ENCODE measurements at regions not wholly inside any gene's neighbourhood (a gene's known extent, or its start where the extent isn't known, plus 50 kb on each side); places are given as distances from the start of the nearest gene placed in this dataset.
"Not testable (repeated sequence)": the region's sequence is repeated elsewhere in the genome, so short reads cannot be mapped to it uniquely, and the experiment has no call there.

- peaks cover 15% of the 10 kb centered on the region for H3K9me3 Mint-ChIP-seq
- H3K27me3 Mint-ChIP-seq (ENCODE audit: low read depth) = no peaks in the 10 kb centered on the region
- TF ChIP-seq CTCF (IDR thresholded peaks at IDR 0.05; ENCODE audit: unreplicated experiment) = no peak
- H3K36me3 Mint-ChIP-seq = no peaks in the 10 kb centered on the region
- no peak for DNase-seq (ENCODE audit: low spot score in 2 of 2, unreplicated experiment in 2 of 2)
- peaks cover 19% of the 10 kb centered on the region for H3K4me1 Mint-ChIP-seq
- no peak overlapping the region for H3K4me3 Mint-ChIP-seq
- peak overlapping the region; percentile 60 for H3K27ac Mint-ChIP-seq
Observed at GRCh38 chr13:109939838-109940237, 153.5 kb upstream of the IRS2 start.

GRCh38 chr13:109939180-109939579 lies 152.8 kb upstream of the IRS2 start:
- DNase-seq (ENCODE audit: low spot score in 2 of 2, unreplicated experiment in 2 of 2) = no peak
- no peaks in the 10 kb centered on the region for H3K36me3 Mint-ChIP-seq
- no peaks in the 10 kb centered on the region for H3K27me3 Mint-ChIP-seq (ENCODE audit: low read depth)
- no peak overlapping the region for H3K4me3 Mint-ChIP-seq
- H3K9me3 Mint-ChIP-seq = peaks cover 20% of the 10 kb centered on the region
- no peak for TF ChIP-seq CTCF (IDR thresholded peaks at IDR 0.05; ENCODE audit: unreplicated experiment)
- peak overlapping the region; percentile 60 for H3K27ac Mint-ChIP-seq
- peaks cover 19% of the 10 kb centered on the region for H3K4me1 Mint-ChIP-seq

- no peaks in the 10 kb centered on the region for H3K36me3 Mint-ChIP-seq
- TF ChIP-seq CTCF (IDR thresholded peaks at IDR 0.05; ENCODE audit: unreplicated experiment) = no peak
- peak overlapping the region; percentile 60 for H3K27ac Mint-ChIP-seq
- H3K9me3 Mint-ChIP-seq = peaks cover 16% of the 10 kb centered on the region
- H3K4me3 Mint-ChIP-seq = no peak overlapping the region
- peaks cover 19% of the 10 kb centered on the region for H3K4me1 Mint-ChIP-seq
- DNase-seq (ENCODE audit: low spot score in 2 of 2, unreplicated experiment in 2 of 2) = no peak
- H3K27me3 Mint-ChIP-seq (ENCODE audit: low read depth) = no peaks in the 10 kb centered on the region
Observed at GRCh38 chr13:109938255-109938936, 152.0 kb upstream of the IRS2 start.

GRCh38 chr13:109934520-109934919 lies 148.1 kb upstream of the IRS2 start:
- not testable (repeated sequence) for H3K27me3 Mint-ChIP-seq (ENCODE audit: low read depth); H3K36me3 Mint-ChIP-seq; DNase-seq (ENCODE audit: low spot score in 2 of 2, unreplicated experiment in 2 of 2); H3K27ac Mint-ChIP-seq; H3K4me3 Mint-ChIP-seq
- H3K9me3 Mint-ChIP-seq = peaks cover 13% of the 10 kb centered on the region
- peaks cover 14% of the 10 kb centered on the region for H3K4me1 Mint-ChIP-seq

GRCh38 chr13:109933476-109933875 lies 147.1 kb upstream of the IRS2 start:
- TF ChIP-seq CTCF (IDR thresholded peaks at IDR 0.05; ENCODE audit: unreplicated experiment) = no peak
- no peak for DNase-seq (ENCODE audit: low spot score in 2 of 2, unreplicated experiment in 2 of 2)
- H3K9me3 Mint-ChIP-seq = peaks cover 13% of the 10 kb centered on the region
- peaks cover 3% of the 10 kb centered on the region for H3K4me1 Mint-ChIP-seq
- H3K4me3 Mint-ChIP-seq = no peak overlapping the region
- no peaks in the 10 kb centered on the region for H3K27me3 Mint-ChIP-seq (ENCODE audit: low read depth)
- H3K36me3 Mint-ChIP-seq = no peaks in the 10 kb centered on the region
- H3K27ac Mint-ChIP-seq = no peak overlapping the region

GRCh38 chr13:109924376-109924775 lies 138.0 kb upstream of the IRS2 start:
- no peak for TF ChIP-seq CTCF (IDR thresholded peaks at IDR 0.05; ENCODE audit: unreplicated experiment)
- Mint-ChIP-seq H3K36me3 (no peaks in the 10 kb centered on the region), H3K27me3 (ENCODE audit: low read depth) (no peaks in the 10 kb centered on the region), H3K4me1 (peaks cover 11% of the 10 kb centered on the region), H3K9me3 (peaks cover 14% of the 10 kb centered on the region), H3K27ac (no peak overlapping the region), H3K4me3 (no peak overlapping the region)
- DNase-seq (ENCODE audit: low spot score in 2 of 2, unreplicated experiment in 2 of 2) = no peak
